ENCODE measurements at regions not wholly inside any gene's neighbourhood (a gene's known extent, or its start where the extent isn't known, plus 50 kb on each side); places are given as distances from the start of the nearest gene placed in this dataset.

DNA sequence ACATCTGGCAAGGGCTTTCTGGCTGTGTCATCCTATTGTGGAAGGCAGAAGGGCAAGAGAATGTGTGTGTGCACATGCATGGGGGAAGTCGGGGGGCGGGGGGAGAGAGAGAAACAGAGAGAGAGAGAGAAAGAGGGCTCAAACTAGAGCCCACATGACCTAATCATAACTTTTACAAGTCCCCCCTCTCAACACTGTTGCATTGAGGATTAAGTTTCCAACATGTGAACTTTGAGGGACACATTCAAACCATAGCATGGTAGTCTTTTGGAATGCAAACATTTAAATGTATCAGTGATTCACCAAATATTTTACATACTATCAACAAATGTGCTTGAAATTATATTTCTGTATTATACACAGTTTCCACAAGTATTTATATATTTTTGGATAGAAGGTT, 655.4 kb upstream of the B3GALT2 start:
- TF ChIP-seq, protein P1, sequence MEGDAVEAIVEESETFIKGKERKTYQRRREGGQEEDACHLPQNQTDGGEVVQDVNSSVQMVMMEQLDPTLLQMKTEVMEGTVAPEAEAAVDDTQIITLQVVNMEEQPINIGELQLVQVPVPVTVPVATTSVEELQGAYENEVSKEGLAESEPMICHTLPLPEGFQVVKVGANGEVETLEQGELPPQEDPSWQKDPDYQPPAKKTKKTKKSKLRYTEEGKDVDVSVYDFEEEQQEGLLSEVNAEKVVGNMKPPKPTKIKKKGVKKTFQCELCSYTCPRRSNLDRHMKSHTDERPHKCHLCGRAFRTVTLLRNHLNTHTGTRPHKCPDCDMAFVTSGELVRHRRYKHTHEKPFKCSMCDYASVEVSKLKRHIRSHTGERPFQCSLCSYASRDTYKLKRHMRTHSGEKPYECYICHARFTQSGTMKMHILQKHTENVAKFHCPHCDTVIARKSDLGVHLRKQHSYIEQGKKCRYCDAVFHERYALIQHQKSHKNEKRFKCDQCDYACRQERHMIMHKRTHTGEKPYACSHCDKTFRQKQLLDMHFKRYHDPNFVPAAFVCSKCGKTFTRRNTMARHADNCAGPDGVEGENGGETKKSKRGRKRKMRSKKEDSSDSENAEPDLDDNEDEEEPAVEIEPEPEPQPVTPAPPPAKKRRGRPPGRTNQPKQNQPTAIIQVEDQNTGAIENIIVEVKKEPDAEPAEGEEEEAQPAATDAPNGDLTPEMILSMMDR (IDR thresholded peaks at IDR 0.05; ENCODE audit: insufficient read depth, low read length) = no peak
- no peak for TF ChIP-seq GABPA (IDR thresholded peaks at IDR 0.05; ENCODE audit: low read depth)

Data from HL-60 (cell line).